ENCODE measurements at regions not wholly inside any gene's neighbourhood (a gene's known extent, or its start where the extent isn't known, plus 50 kb on each side); places are given as distances from the start of the nearest gene placed in this dataset.

DNA sequence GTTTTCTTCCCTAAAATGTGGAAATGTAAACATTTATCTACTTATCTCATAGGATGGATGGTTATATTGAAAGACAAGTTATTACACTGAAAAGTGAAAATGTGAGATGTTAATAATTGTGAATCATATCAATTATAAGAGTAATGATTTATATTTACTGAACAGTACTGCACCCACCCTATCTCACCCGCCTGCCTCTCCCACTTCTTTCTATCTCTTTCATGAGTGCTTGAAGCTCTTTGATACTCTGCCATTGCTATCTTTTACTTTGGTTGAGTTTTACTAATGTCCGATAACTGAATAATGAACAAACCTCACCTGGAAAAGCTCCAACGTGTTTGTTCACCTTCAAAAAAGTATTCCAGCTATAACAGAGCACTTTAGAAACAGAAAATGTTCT, 263.0 kb upstream of the UBASH3B start:
- DNase-seq, result no peak
- Mint-ChIP-seq H3K4me3 (no peak overlapping the region), H3K27ac (no peak overlapping the region), H3K36me3 (ENCODE audit: low read depth) (no peaks in the 10 kb centered on the region), H3K4me1 (no peaks in the 10 kb centered on the region), H3K27me3 (no peaks in the 10 kb centered on the region), H3K9me3 (no peaks in the 10 kb centered on the region)
- intact Hi-C loops (cut with micrococcal nuclease), result no loop called here

DNA sequence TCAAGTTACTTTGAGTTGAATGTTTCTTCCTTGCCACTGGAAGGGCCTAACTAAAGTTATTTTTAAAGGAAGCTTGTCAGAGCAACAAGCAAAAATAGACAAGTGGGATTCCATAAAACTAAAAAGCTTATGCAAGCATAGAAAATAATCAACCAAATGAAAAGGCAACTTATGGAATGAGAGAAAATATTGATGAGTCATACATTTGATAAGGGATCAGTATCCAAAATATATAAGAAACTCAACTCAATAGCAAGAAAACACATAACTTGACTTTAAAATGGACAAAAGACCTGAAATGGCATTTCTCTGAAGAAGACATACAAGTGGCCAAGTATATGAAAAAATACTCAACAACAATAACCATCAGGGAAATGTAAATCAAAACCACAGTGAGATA, 264.5 kb upstream of the UBASH3B start:
- no peak overlapping the region for H3K27ac Mint-ChIP-seq
- intact Hi-C loops (cut with micrococcal nuclease), result no loop called here
- H3K9me3 Mint-ChIP-seq, result no peaks in the 10 kb centered on the region
- DNase-seq, result no peak
- H3K36me3 Mint-ChIP-seq (ENCODE audit: low read depth), result no peaks in the 10 kb centered on the region
- H3K27me3 Mint-ChIP-seq, result no peaks in the 10 kb centered on the region
- H3K4me3 Mint-ChIP-seq, result no peak overlapping the region
- no peaks in the 10 kb centered on the region for H3K4me1 Mint-ChIP-seq

DNA sequence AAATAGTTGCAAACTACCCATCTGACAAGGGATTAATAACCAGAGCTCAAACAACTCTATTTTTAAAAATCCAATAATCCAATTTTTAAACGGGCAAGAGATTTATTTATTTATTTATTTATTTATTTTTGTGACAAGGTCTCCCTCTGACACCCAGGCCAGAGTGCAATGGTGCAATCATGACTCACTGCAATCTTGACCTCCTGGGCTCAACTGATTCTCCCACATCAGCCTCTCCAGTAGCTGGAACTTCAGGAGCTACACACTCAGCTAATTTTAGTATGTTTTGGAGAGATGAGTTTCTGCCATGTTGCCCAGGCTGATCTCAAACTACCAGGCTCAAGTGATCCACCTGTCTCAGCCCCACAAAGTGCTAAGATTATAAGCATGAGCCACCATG, 267.2 kb upstream of the BLID start:
- H3K4me1 Mint-ChIP-seq, result no peaks in the 10 kb centered on the region
- intact Hi-C loops (cut with micrococcal nuclease), result no loop called here
- H3K27ac Mint-ChIP-seq, result no peak overlapping the region
- no peak for DNase-seq
- H3K27me3 Mint-ChIP-seq, result no peaks in the 10 kb centered on the region
- no peak overlapping the region for H3K4me3 Mint-ChIP-seq
- no peaks in the 10 kb centered on the region for H3K9me3 Mint-ChIP-seq
- no peaks in the 10 kb centered on the region for H3K36me3 Mint-ChIP-seq (ENCODE audit: low read depth)

DNA sequence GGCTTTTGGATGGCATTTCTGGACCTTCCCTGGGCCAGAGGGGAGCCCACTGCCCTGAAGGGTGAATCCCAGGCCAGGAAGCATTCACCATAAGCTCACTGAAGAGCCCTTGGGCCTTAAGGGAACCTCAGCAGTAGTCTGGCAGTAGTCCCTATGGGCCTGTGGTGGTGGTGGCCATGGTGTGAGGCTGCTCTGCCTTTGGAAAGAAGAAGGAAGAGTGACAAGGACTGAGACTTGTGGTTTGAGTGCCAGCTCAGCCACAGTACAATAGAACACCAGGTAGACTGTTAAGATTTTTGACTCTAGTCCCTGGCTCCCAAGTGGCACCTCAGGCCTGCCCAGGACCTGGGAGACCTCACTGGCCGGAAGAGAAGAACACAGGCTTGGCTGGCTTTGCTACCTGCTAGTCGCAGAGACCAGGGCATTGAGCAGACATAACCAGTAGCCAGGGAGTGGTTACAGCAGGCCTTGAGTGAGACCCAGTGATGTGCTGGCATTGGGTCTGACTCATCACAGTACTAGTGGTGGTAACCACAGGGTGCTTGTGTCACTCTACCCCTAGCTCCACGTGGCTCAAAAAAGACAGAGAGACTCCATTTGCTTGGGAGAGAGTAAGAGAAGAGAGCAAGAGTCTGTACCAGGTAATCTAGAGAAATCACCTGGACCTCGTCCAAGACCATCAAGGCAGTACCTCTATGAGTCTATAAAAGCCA, 259.8 kb upstream of the BLID start:
- intact Hi-C loops (cut with micrococcal nuclease), result no loop called here
- H3K36me3 Mint-ChIP-seq (ENCODE audit: low read depth), result no peaks in the 10 kb centered on the region
- no peaks in the 10 kb centered on the region for H3K27me3 Mint-ChIP-seq
- peaks cover 6% of the 10 kb centered on the region for H3K9me3 Mint-ChIP-seq
- no peaks in the 10 kb centered on the region for H3K4me1 Mint-ChIP-seq
- no peak overlapping the region for H3K4me3 Mint-ChIP-seq
- DNase-seq, result no peak
- H3K27ac Mint-ChIP-seq, result no peak overlapping the region

DNA sequence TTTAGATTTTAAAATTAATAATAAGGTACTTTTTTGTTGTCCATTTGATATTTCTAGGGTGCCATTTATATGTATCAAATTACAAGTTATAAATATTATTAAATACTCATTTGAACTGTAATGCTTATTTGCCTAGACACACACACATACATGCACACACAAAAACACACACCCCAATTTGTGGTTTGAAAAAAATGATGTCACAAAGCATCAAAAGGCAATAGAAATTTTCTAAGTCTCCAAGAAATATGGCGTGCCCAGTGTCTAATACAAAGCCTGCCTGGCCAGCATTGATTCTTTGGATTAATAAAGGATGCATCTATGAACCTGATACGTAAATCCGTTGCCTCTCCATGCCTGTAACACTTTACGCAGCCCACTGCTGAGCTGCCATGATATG, 252.8 kb upstream of the BLID start:
- no peaks in the 10 kb centered on the region for H3K9me3 Mint-ChIP-seq
- no peak overlapping the region for H3K4me3 Mint-ChIP-seq
- no peaks in the 10 kb centered on the region for H3K36me3 Mint-ChIP-seq (ENCODE audit: low read depth)
- no peaks in the 10 kb centered on the region for H3K27me3 Mint-ChIP-seq
- no peaks in the 10 kb centered on the region for H3K4me1 Mint-ChIP-seq
- DNase-seq, result no peak
- H3K27ac Mint-ChIP-seq, result no peak overlapping the region
- intact Hi-C loops (cut with micrococcal nuclease), result no loop called here

DNA sequence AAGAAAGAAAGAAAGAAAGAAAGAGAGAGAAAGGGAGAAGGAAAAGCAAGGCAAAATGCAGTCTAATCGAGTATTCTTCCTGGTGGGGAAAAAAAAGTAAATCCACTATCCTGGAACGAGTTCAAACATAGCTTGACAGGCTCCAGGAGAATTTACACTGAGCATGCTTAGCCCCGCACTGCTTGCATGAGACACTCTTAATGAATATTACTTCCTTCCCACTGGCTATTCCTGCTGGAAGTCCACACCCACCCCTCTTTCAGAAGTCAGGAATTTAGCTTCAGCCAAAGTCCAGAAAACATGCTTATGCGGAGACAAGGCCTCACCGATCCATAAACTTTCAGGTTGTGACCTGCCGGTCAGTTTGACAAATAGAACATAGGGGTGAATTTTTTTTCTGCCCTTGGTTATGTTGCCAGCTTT, 251.8 kb upstream of the BLID start:
- no peaks in the 10 kb centered on the region for H3K4me1 Mint-ChIP-seq
- H3K27me3 Mint-ChIP-seq, result no peaks in the 10 kb centered on the region
- no peak for DNase-seq
- intact Hi-C loops (cut with micrococcal nuclease), result no loop called here
- H3K27ac Mint-ChIP-seq, result no peak overlapping the region
- H3K4me3 Mint-ChIP-seq, result no peak overlapping the region
- H3K36me3 Mint-ChIP-seq (ENCODE audit: low read depth), result no peaks in the 10 kb centered on the region
- no peaks in the 10 kb centered on the region for H3K9me3 Mint-ChIP-seq

DNA sequence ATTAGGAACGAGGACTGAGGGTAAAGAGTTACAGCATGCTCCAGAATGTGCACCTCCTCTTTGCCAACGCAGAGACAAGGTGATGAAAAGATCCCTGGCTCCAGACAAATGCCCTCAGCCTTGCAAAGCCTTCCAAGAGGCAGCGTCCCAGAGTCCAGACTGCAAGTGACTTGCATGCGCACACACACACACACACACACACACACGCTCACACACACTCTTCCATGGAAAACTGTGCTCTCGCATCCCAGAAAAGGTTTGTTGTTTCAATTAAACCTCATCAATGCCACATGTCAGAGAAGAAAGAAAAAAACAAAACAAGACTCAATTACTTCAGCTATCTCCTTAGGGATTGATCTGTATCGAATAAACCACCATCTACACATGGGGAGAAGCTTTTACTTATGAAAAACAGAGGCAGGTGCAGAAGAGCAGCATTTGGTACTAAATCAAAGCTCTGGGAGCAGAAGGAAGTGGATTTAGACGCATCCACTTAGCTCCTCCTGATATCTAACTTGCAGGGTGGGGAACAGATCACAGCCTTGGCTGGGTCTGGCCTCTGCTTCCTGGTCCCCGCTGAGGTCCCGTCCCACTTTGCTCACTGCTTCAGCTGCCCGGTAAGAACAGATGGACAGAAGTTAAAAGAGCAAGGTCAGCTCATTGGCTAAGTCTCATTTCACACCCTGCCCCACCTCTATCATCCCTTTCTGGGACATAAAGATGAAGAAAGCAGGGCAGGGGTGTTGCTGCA, 249.8 kb upstream of the BLID start:
- Mint-ChIP-seq H3K27me3 (no peaks in the 10 kb centered on the region), H3K9me3 (no peaks in the 10 kb centered on the region), H3K27ac (no peak overlapping the region), H3K4me1 (no peaks in the 10 kb centered on the region), H3K4me3 (no peak overlapping the region), H3K36me3 (ENCODE audit: low read depth) (no peaks in the 10 kb centered on the region)
- no peak for DNase-seq
- intact Hi-C loops (cut with micrococcal nuclease), result no loop called here

DNA sequence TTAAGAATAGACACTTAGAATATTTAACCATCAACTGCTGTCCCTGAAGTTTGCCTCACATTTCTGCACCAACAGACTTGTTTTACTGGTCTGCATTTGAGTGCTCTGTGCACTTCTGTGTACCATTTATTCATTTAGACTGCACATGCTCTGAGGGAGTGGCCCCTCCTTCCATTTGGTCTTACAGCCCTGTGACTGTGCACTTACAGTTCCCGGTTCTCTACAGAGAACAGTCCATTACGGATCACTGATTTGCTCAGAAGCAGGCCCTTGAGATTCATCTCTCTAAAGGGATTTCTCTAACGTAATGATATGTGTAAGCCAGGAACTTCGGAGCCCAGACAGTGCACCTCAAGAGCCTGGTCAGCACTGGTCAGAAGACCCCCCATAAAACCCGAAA, 247.3 kb upstream of the BLID start:
- Mint-ChIP-seq H3K4me3 (no peak overlapping the region), H3K27ac (no peak overlapping the region), H3K36me3 (ENCODE audit: low read depth) (no peaks in the 10 kb centered on the region), H3K27me3 (no peaks in the 10 kb centered on the region), H3K4me1 (no peaks in the 10 kb centered on the region), H3K9me3 (no peaks in the 10 kb centered on the region)
- intact Hi-C loops (cut with micrococcal nuclease), result no loop called here
- no peak for DNase-seq

DNA sequence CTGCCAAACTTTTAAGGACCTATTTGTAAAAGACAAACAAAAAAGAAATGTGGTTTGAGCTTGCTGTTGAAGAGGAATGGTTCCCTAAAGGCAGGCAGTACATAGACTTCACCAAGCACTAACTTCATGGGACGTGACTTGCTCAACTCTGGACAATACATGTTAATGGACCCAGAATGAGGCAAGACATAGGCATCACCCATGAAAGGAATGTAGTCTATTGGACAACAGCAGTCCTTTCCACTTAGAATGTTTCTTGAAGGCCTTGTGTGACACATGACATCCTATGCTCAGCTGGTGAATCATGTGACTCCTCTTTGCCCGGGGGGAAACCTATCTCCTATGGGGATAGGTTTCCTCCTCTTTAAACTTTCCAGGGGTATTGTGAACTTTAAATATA, 246.4 kb upstream of the BLID start:
- no peaks in the 10 kb centered on the region for H3K36me3 Mint-ChIP-seq (ENCODE audit: low read depth)
- H3K9me3 Mint-ChIP-seq, result no peaks in the 10 kb centered on the region
- no peak overlapping the region for H3K4me3 Mint-ChIP-seq
- DNase-seq, result no peak
- no peaks in the 10 kb centered on the region for H3K4me1 Mint-ChIP-seq
- intact Hi-C loops (cut with micrococcal nuclease), result no loop called here
- no peaks in the 10 kb centered on the region for H3K27me3 Mint-ChIP-seq
- H3K27ac Mint-ChIP-seq, result no peak overlapping the region

DNA sequence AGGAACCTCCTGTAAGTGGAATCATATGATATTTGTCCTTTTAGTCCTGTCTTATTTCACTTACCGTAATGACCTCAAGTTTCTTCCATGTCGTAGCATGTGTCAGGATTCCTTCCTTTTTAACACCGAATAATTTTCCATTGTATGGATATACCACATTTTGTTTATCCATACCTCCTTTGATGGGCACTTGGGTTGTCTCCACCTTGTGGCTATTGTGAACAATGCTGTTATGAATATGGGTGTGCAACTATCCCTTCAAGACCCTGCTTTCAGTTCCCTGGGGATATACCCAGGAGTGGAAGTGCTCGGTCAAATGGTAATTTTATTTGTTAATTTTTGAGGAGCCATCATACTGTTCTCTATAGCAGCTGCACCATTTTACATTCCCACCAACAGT, 244.9 kb upstream of the BLID start:
- DNase-seq, result no peak
- Mint-ChIP-seq H3K4me3 (no peak overlapping the region), H3K27ac (no peak overlapping the region), H3K9me3 (no peaks in the 10 kb centered on the region), H3K36me3 (ENCODE audit: low read depth) (no peaks in the 10 kb centered on the region), H3K4me1 (no peaks in the 10 kb centered on the region), H3K27me3 (no peaks in the 10 kb centered on the region)
- intact Hi-C loops (cut with micrococcal nuclease), result no loop called here

DNA sequence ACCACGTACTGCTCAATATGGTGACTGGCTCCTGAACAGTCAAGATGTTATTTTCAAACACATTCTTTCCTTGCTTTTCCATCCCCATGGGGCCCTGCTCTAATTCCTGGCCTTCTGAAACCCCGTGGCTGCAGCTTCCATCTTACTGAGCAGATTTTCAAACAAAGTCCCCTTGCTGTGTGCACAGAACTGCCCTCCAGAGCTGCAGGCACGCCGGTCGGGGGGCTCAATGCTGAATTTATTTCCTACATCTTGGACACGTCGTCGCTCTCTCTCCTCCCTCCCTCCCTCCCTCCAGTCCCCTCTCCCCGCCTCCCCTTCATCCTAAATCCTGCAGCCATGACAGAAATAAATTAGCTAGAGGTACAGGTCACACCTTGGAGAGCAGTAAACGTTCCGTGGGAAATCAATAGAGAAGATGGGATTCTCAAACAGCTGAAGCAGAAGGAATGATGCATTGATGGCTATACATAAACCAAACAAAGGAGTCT, 243.1 kb upstream of the BLID start:
- intact Hi-C loops (cut with micrococcal nuclease), result no loop called here
- no peaks in the 10 kb centered on the region for H3K27me3 Mint-ChIP-seq
- peaks cover 3% of the 10 kb centered on the region for H3K9me3 Mint-ChIP-seq
- no peaks in the 10 kb centered on the region for H3K36me3 Mint-ChIP-seq (ENCODE audit: low read depth)
- H3K4me3 Mint-ChIP-seq, result no peak overlapping the region
- H3K27ac Mint-ChIP-seq, result no peak overlapping the region
- no peak for DNase-seq
- H3K4me1 Mint-ChIP-seq, result no peaks in the 10 kb centered on the region

DNA sequence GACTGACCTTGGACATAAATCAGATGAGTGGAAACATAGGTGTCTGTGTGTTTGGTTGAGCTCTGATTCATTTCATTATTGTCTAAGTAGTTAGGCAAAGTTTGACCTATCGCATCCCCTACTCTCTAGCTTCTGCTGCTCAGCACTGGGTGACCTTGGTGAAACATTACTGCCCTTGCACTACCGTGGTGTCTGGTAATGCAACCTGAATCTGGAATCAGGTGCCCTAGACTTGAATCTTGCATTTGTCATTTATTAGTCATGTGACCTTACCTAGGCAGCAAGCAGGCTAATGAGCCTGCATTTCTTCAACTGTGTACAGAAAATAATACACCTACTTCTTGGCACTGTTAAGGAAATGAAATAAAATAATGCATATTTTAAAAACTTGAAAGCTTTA, 242.3 kb upstream of the BLID start:
- H3K27ac Mint-ChIP-seq, result no peak overlapping the region
- H3K27me3 Mint-ChIP-seq, result no peaks in the 10 kb centered on the region
- intact Hi-C loops (cut with micrococcal nuclease), result no loop called here
- no peaks in the 10 kb centered on the region for H3K4me1 Mint-ChIP-seq
- peaks cover 3% of the 10 kb centered on the region for H3K9me3 Mint-ChIP-seq
- no peak overlapping the region for H3K4me3 Mint-ChIP-seq
- no peaks in the 10 kb centered on the region for H3K36me3 Mint-ChIP-seq (ENCODE audit: low read depth)
- no peak for DNase-seq

DNA sequence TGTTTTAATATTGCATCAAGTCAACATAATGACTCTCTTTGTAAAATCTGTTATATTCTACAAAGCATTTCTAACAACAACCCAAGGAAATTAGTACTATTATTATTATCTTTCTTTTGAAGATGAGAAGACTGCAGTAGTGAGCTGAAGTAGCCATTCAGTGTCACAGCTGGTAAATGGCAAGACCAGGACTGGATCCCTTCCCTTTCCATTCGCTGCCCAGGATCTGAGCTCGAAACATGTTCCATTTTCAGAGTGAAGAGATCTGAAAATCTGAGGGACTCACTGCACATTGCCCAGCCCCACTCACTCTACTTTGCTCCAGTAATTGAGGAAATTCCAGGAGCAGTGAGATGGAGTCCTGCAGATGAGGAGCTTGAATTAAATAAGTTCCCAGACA, 240.0 kb upstream of the BLID start:
- no peak overlapping the region for H3K27ac Mint-ChIP-seq
- H3K4me3 Mint-ChIP-seq, result no peak overlapping the region
- intact Hi-C loops (cut with micrococcal nuclease), result no loop called here
- peaks cover 3% of the 10 kb centered on the region for H3K9me3 Mint-ChIP-seq
- no peaks in the 10 kb centered on the region for H3K4me1 Mint-ChIP-seq
- no peak for DNase-seq
- no peaks in the 10 kb centered on the region for H3K27me3 Mint-ChIP-seq
- no peaks in the 10 kb centered on the region for H3K36me3 Mint-ChIP-seq (ENCODE audit: low read depth)

DNA sequence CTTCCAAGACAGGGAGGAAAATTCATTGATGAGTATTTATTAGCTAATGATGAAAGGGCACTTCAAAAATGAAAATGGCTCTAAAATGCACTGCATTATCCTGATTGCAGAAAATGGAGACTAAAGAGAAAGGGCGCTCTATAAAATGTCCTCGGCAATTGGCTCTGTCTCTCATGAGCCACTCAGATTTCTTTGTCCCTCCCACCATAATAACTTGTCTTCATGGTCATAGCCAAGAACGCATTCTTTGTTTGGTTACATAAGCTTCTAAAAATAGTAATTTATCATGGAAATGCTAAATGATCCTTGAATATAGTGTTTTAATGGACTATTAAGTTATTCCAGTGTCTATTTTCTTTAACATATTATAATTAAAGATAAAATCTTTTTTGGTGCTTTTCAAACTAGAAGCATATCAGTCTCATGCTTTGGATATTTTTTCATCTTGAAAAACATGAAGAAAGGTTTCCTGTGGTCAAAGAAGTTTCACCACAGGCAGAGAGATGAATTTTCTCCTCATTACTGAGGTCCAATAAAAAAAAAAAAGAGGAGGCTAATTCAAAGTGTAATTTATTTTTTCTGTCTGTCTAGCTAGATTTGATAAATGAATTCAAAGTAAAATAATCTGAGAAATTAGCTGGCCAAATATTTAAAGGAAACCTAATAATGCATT, 238.1 kb upstream of the BLID start:
- no peaks in the 10 kb centered on the region for H3K36me3 Mint-ChIP-seq (ENCODE audit: low read depth)

More for the DNA sequence above, 238.1 kb upstream of the BLID start:
- no peak overlapping the region for H3K4me3 Mint-ChIP-seq
- H3K9me3 Mint-ChIP-seq, result peaks cover 3% of the 10 kb centered on the region
- intact Hi-C loops (cut with micrococcal nuclease), result no loop called here
- H3K27ac Mint-ChIP-seq, result no peak overlapping the region
- no peaks in the 10 kb centered on the region for H3K4me1 Mint-ChIP-seq
- no peaks in the 10 kb centered on the region for H3K27me3 Mint-ChIP-seq
- DNase-seq, result no peak

Data from activated CD4-positive, alpha-beta T cell treated with anti-CD3 and anti-CD28 coated beads, Interleukin-2, amount 10 ng/mL, durations not matched to agents 24 days and 14 days (primary cell).